ENCODE measurements at regions not wholly inside any gene's neighbourhood (a gene's known extent, or its start where the extent isn't known, plus 50 kb on each side); places are given as distances from the start of the nearest gene placed in this dataset.

DNA sequence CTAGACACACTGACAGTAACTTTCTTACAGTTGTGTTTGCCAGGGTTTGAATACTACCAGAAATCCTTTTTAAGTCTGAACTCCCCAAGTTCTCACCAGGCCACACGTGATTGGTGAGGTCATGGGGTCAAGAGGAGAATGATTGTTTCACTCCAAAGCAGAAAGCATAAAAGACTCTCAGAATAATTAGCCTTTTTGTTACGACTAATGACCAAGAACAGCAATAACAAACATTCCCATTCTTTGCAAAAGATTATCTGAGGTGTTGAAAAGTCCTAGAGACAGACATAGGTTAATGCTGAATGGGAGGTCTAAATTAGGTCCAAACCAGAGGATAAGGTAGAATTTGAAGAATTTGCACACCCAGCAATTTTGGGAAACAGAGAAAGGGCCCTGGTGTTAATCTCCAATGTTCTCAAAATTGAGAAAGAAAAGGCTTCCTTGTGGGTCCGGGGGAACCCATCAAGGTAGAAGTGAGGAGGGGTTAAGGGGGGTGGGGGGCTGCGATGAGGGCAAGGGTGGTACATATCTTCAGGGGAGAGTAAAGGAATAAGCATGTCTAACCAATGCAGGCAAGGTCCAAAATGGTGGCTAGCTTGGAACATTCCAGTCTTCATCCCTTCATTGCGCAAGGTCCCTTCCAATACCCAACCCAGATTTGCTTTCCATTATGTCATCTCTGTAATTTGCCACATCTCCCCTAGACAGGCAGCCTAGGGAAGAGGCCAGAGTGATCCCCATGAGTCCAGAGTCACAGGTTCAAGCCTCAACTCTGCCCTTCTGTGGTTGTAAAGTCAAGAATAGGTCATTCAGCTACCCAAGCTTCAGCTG, 74.6 kb upstream of the NFIA start:
- ATAC-seq (ENCODE audit: low FRiP score), result no peak
- TF ChIP-seq, protein P1, sequence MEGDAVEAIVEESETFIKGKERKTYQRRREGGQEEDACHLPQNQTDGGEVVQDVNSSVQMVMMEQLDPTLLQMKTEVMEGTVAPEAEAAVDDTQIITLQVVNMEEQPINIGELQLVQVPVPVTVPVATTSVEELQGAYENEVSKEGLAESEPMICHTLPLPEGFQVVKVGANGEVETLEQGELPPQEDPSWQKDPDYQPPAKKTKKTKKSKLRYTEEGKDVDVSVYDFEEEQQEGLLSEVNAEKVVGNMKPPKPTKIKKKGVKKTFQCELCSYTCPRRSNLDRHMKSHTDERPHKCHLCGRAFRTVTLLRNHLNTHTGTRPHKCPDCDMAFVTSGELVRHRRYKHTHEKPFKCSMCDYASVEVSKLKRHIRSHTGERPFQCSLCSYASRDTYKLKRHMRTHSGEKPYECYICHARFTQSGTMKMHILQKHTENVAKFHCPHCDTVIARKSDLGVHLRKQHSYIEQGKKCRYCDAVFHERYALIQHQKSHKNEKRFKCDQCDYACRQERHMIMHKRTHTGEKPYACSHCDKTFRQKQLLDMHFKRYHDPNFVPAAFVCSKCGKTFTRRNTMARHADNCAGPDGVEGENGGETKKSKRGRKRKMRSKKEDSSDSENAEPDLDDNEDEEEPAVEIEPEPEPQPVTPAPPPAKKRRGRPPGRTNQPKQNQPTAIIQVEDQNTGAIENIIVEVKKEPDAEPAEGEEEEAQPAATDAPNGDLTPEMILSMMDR (IDR thresholded peaks at IDR 0.05), result no peak
- no peak for DNase-seq (ENCODE audit: low spot score)

DNA sequence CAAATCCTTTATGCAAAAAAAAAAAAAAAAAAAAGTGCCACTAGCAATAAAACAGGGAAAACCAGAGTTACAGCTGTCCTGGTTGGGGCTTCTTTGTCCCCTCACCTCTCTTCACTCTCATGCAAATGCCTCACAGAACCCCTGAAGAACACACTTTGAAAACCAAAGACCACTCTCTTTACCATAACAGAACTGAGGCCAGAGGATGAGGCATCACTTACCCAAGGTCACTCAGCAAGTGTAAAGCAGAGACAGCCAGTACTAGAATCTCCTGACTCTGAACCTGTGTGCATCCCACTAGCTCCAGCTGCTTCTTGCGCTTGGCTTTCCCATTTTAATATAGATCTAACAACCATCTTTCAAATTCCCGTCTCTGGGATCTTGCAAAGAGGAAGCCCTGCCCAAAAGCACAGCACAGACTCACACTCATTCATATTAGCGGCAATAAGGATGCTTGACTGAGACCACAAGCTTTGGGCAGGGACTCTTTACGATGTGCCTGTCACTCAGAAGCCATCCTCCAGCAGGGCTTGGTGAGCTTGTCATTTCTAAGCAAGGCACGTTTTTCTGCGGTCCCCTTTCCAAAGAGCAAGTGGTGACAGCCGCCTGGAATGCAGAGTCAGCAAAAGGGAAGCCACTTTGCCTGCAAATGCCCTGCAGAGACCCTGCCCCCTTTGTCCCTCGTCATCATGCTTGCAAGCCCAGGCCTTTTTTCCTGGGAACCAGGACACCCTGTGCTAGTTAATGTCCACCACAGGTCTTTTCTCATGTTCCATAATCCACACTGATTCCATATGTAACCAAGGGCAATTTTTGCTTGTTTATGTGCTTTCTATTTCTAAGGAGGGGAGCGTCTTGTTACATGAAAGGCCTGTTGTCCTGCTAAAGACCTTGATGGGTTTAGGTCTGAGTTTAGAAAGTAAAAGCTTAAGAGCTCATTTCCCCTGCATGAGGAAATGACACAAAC, 76.5 kb upstream of the NFIA start:
- TF ChIP-seq, protein P1 (IDR thresholded peaks at IDR 0.05), result no peak
- ATAC-seq (ENCODE audit: low FRiP score), result no peak
- DNase-seq (ENCODE audit: low spot score), result no peak

DNA sequence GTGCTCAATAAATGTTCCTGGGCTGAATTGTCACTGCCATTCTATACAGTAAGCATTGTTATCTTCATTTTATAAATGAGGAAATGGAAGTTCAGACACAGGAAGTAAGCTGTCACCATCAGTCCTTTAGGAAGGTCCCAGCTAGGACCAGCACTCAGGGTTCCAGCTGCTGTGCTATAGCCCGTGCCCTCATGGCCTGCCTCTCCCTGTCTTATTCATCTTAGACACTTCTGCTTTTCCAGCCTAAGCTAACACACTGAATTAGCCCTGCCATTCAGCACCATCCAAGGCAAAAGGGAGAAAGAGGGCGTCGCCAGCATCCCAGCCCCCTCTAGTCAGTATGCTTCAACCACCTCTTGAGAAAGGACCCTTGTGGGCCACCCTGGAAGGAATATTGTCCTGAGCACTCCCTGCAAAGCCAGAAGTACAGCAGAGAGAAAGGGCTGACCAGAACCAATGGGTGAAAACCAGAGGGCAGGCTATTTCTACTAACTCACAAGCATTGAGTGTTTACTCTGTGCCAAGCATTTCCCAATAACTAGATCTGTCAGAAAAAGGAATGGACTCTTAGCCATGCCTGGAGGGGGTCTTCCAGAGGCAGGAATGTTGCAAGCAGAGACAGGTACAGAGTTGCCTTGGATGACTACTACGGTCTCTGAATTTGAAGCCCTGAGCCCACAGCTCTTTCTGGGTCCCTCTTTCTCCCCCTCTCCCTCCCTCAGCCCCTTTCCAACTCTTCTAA, 77.9 kb upstream of the NFIA start:
- TF ChIP-seq, protein P1 (IDR thresholded peaks at IDR 0.05), result no peak
- ATAC-seq (ENCODE audit: low FRiP score) (peak; percentile 89), DNase-seq (ENCODE audit: low spot score) (no peak)

DNA sequence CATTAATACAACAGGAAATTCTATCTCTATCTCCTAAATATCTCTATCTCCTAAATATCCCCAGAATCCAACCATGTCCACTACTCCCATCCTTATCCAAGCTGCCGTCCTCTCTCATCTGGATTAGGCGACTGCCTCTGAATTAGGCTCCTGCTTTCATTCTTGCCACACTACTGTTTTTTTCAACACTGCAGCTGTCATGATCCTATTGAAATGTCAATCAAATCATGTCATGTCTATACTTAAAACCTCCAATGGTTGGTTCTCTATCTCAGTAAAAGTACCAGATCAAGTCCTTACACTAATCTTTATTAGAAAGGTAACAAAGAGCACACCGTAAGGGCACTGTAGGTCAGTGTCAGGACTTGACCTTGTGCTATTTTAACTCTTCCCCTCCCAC, 82.0 kb upstream of the NFIA start:
- DNase-seq (ENCODE audit: low spot score) (no peak), ATAC-seq (ENCODE audit: low FRiP score) (no peak)
- TF ChIP-seq, protein P1 (IDR thresholded peaks at IDR 0.05), result no peak

DNA sequence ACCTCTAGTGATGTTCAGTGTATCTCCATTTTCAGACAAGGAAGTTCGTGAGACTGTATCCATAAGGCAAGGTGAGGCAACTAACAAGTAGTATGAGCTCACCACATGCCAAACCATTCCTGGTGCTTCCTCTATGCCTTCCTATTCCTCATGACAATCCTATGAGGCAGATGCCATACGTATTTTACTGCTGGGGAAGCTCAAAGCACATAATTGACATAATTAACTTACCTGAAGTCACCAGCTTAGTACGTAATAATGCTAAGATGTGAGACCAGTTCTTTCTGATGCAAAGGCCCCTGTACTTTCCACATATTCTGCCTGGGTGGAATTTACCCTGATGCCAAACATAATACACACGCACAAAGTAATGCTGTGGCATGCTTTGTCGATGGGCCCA, 83.6 kb upstream of the NFIA start:
- DNase-seq (ENCODE audit: low spot score), result no peak
- ATAC-seq (ENCODE audit: low FRiP score), result no peak
- TF ChIP-seq, protein P1 (IDR thresholded peaks at IDR 0.05), result no peak

DNA sequence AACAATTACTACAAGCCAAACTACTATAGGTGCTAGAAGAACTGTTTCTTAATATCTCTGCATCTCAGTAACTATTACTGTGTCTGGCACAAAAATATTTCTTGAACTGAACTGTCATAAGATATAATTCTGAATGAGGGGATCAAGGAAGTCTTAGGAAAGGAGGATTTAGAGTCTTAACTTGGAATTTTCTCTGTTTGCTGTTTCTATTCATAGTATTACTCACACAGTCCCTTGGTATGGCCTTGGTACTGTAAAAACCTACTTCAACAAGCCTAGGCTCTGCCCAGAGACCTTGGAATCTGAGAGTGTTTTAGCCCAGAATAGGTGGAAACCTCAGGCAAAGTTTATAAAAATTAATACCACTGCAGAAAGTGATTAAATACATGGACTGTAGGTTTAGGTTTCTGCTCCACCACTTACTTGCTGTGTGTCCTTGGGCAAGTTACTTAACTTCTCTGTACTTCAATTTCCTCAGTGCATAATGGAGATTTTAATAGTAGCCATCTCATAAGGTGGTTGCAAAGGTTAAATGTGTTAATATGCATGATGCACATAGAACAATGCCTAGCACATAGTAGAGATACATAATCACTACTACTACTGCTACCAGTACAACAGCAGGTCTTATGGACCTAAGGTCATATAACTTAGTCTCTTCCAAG, 87.4 kb upstream of the NFIA start:
- TF ChIP-seq, protein P1 (IDR thresholded peaks at IDR 0.05), result no peak
- no peak for DNase-seq (ENCODE audit: low spot score)
- ATAC-seq (ENCODE audit: low FRiP score), result no peak
